HG02571 (cell line): ENCODE measurements at regions not wholly inside any gene's neighbourhood (a gene's known extent, or its start where the extent isn't known, plus 50 kb on each side); places are given as distances from the start of the nearest gene placed in this dataset.

Experiments used
- ATAC-seq: cut with Tn5 transposase; IDR thresholded peaks from one replicate; pipeline ENCODE4 v1.9.1; 2021; ENCODE audit warnings: mild to moderate bottlenecking, moderate library complexity; ENCODE audit not compliant: unreplicated experiment

DNA sequence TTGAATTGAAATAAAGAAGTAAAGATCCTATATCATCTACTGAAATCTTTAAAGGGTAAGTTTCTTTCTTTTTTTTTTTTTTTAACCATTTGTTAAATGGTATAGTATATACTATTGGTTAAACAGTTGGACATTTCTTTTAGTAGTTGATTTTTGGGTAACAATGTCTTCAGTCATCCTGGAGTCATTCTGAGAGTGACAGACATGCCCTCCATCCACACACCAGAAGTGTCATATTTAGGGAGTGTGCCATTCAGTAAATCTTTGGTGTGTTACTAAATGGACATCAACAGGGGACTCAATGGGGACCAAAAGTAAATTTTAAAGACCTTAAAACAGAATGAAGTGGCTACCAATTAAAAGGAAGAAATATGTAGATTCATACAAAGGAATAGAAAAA lies 50.8 kb upstream of the SLC39A10 start:
- ATAC-seq: no peak

DNA sequence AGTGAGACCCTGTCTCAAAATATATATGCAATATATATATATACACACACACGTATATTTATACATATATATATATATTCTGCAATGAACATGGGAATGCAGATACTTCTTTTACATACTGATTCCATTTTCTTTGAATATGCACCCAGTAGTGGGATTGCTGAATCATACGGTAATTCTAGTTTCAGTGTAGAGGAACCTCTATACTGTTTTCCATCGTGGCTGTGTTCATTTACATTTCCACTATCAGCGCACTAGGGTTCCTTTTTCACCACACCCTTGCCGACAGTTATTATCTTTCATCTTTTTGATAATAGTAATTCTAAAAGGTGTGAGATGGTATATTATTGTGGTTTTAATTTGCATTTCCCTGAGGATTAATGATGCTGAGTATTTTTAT lies 52.3 kb upstream of the SLC39A10 start:
- no peak for ATAC-seq

DNA sequence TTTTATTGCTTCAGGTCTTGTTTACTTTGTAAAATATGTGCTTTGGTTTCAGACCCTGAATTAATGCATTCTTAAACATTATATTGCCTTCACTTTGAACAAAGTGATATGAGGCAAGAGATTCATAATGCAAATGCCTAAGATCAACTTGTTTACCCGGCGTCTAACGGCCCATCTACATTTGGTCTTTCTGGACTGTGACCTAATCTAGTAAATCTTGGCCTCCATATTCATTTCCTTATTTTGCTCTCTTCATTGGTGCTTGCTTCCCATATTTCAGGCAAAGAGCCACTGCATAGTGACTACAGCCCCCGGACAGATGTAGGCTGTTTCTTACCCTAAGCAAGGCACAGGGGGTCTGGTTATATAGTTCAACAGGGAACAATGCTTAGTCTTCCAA lies 53.0 kb upstream of the SLC39A10 start:
- no peak for ATAC-seq

DNA sequence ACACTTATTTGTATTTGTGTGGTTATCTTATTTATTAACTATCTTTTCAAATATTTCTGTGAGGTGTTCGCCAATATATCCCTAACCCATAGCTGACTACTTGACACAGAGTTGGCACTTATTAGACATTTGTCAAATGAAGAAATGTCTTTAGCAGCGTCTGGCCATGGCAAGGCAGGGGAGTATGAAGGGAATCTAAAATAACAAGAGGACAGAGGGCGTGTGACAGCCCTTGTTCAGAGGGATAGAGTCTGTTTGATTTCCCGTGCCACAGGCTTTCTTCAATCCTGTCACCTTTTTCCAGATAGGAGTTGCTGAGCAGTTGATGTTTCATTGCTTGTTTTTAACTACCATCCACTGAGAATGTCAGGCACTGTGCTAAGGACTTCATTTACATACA lies 53.6 kb upstream of the SLC39A10 start:
- ATAC-seq: no peak

DNA sequence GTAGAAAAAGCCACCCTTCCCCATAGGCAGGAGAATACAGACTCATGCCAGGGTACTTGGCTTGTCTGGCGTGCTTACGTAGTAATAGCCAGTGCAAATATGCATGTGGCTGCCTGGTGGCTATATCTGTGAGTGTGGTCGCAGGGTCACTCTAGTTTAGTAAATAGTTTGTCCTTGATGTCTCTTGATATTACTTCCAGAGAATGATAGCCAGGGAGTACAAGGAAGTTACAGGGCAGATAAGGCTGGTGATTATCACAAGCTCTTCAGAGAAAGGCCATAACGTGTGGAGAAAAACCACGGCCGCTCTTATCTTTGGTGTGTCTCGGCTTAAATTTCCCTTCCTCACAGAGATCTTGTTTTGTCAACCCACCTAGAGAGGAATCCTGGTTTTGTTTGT lies 54.3 kb upstream of the SLC39A10 start:
- no peak for ATAC-seq

- no peak for ATAC-seq
These were observed 55.7 kb upstream of the SLC39A10 start for GRCh38 chr2:195601361-195601760.

- ATAC-seq: no peak
These were observed 56.2 kb upstream of the SLC39A10 start for GRCh38 chr2:195600778-195601177.

DNA sequence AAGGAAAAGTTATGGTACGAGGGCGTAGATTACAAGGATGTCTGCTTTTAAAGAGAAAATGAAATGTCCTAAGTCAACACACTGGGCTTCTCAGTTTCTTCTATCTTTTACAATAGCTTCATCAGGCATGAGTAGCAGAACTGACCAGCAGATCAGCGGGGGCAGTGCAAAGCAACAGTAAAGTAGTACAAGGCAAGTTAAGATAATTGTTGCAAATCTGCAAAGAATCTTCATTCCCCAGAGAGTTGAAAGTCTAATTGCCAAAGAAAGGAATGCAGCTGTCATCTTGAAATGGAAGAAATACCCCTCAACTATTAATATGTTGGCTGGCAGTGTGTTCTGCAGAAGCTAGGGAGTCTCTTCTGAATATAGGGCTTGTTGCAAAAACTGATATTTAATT lies 60.2 kb upstream of the SLC39A10 start:
- ATAC-seq: no peak

DNA sequence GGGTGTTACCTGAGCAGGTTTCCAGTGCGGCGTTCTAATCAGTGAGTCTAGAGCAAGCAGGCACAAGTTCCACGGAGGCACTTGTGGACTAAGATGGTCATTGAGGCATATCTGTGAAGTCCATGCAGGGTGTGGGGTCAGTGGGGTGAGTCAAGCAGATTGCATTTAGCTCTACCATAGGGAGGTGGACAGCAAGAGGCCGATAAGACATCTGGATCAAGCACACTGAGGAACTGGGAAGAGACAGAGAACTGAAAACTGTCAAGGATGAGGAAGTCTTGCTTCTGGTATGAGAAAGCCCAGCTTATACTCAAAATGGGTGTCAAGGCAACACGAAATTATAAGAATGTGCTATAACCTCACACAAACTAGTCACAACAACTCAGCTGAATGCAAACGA lies 61.2 kb upstream of the SLC39A10 start:
- ATAC-seq: no peak

- no peak for ATAC-seq
These were observed 61.9 kb upstream of the SLC39A10 start for GRCh38 chr2:195594919-195595694.

GRCh38 chr2:195594248-195594647 lies 62.8 kb upstream of the SLC39A10 start:
- no peak for ATAC-seq

DNA sequence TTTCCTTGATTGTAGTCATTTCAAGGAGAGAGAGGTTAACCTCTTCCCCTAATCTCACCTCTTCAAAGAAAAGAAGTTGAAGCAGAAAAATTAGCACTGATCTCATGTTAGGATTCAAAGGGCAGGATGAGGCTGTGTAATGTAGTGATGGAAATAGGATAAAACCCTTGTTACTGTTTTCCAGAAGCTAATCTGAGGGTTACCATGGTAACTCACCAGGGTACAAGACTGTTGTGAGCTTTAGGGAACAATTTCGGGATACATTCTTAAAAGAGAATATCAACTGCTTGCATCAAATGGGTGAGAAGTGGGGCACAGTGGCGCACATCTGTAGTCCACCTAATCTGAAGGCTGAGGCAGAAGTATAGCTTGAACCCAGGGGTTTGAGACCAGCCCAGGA lies 64.9 kb upstream of the SLC39A10 start:
- no peak for ATAC-seq

- ATAC-seq: no peak
These were observed 66.2 kb upstream of the SLC39A10 start for GRCh38 chr2:195590861-195591205.

- no peak for ATAC-seq
These were observed 66.7 kb upstream of the SLC39A10 start for GRCh38 chr2:195590199-195590860.

- ATAC-seq: no peak
These were observed 69.1 kb upstream of the SLC39A10 start for GRCh38 chr2:195587966-195588365.

DNA sequence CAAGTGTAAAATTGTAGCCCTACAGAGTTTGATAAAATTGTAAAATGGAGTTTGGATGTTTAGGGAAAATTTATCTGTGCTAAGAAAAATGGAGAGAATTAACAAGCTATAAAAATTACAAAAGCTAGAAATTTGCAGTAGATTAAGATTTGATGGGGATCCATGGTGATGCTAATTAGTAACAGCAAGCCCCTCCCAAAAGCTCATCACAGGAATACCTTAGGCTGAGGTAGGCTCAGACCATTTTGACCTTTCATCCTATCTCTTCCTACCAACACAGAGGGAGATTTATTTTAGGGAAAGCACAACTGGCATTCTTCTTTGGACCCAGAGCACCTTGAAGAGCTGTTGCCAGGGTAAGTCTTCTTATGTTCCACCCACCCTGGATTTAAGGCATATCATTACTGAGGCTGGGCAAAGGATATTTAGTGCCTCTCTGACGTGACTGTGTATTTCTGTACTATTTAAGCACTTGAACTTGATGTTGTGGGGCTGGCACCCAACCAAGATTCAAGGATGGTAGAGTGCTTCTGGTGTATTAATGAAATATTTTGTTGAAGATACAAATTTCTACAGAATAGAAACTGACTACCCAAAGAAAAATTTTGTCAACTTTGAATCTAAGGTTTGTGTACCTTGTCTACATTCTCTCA lies 70.8 kb upstream of the SLC39A10 start:
- no peak for ATAC-seq

DNA sequence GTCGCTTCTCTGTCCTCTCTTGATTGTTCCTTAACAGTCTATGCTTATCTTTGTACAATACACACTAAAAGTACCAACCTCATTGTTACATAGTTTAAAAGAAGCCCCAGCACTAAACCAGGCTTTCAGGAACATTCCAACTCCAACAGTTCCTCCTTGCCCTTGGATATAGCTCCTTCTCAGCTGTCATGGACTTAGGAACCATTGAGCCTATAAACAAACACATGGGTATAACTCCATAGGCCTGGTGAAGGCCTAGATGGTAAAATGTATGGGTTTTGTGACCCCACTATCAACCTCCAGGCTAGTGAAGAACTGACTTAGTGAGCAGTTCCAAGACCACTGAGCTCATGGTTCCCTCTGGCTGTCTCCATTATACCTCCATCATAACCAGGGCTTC lies 74.8 kb upstream of the SLC39A10 start:
- no peak for ATAC-seq

DNA sequence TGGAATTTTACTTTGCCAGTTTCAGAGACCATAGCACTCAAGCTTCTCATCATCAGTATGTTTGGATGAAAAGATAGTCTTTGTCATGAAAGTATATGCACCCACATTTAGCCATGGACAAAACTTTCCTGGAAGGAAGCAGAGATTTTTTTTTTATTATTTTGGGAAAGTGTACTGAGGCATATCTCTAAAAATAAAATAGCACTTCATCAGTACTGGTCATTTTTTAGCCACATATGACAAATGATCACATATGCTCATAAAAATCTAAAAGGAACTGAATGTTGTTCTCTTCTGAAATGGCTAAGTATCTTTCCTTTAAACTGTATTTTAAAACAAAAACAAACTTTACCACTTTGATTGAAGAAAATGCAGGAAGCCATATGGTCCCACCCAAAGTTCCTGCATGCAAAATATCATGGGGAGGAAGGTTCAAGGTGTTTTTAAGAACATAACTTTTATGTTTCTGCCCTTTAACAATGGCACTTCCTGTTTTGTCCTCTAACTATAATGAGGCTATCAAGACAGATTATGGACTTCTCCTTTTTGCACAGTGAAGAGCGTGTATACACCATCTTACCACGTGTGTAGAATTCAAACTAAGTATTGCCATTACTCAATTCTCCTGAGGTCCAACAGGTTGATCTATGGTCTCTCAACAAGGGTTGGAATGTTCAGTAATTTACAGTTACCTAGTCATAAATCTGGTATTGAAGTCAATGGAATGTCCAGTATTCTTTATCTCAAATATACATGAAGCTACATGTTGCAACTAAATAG lies 77.1 kb upstream of the SLC39A10 start:
- ATAC-seq: no peak

GRCh38 chr2:195575879-195576401 lies 81.1 kb upstream of the SLC39A10 start:
- no peak for ATAC-seq

DNA sequence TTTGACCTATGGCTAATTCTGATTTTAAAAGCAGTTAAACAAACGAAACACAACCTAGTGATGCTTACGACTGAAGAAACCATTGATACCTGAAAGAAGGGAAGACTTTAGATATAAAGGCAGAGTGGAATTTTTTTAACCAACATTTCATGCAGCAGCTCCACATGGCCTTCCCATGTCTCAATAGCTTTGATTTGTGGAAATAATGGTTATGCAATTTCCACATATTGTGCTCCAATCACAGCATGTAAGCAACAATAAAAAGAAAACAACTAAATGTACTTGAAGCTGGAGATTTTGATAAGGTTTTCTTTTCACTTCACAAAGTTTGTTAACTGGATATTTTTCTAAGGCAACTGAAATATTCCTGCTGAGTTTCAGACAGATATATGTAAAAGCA lies 82.0 kb upstream of the SLC39A10 start:
- ATAC-seq: no peak

DNA sequence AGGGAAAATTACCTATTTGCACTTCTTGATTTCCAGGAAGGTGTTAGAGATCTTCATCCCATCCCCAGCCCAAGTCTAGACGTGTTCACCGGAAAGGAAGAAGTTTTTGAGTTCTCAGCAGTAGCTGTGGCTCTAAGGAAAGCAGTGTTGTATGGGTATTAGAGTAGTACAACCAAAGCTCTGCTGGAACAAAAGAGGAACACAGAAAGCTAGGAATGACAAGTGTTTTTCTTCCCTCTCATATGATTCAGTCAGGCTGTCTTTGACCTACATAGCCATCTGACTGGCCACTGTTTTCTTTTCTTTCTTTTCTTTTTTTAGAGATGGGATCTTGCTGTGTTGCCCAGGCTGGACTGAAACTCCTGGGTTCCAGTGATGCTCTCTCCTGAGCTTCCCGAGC lies 82.7 kb upstream of the SLC39A10 start:
- ATAC-seq: no peak
